ENCODE measurements at regions not wholly inside any gene's neighbourhood (a gene's known extent, or its start where the extent isn't known, plus 50 kb on each side); places are given as distances from the start of the nearest gene placed in this dataset.

GRCh38 chr12:124386661-124387527 lies 92.0 kb downstream of the RFLNA start:
- Histone ChIP-seq H2BK120ac (ENCODE audit: low read depth, low read length) (peak overlapping the region; percentile 90), H2AFZ (replicated peaks; ENCODE audit: low read length, poor library complexity) (peak overlapping the region; percentile 29), H3K27me3 (ENCODE audit: control insufficient read depth, insufficient read depth, low read length) (no peaks in the 10 kb centered on the region), H2BK15ac (ENCODE audit: low read depth, low read length) (0 out of 3 replicates have a peak overlapping the region, but pooled peaks have one; percentile 53), H3K23ac (ENCODE audit: low read depth, low read length) (peak overlapping the region; percentile 22; the same call in 1 of the 2 replicates), H3K27ac (ENCODE audit: insufficient read depth, low read length) (peak overlapping the region; percentile 98), H4K8ac (ENCODE audit: low read depth in 2 of 2, low read length in 2 of 2) (peak overlapping the region; percentile 19 to 66; a peak in 2 of 4 replicates), H3K18ac (ENCODE audit: low read depth, low read length) (no peak overlapping the region), H4K20me1 (ENCODE audit: insufficient read depth, low read length) (peaks cover 37% of the 10 kb centered on the region), H2BK5ac (ENCODE audit: low read depth, low read length, poor library complexity, severe bottlenecking) (peak overlapping the region; percentile 98), H2AK5ac (ENCODE audit: low read depth, low read length) (peak overlapping the region; percentile 95), H3K4me2 (ENCODE audit: low read depth, low read length) (peak overlapping the region; percentile 97), H3K79me1 (ENCODE audit: low read depth in 1 of 2, low read length in 2 of 2) (peaks cover 21 to 67% of the 10 kb centered on the region in 2 experiments), H3K36me3 (ENCODE audit: control insufficient read depth, insufficient read depth, low read length) (peaks cover 30% of the 10 kb centered on the region), H3K4me1 (ENCODE audit: control insufficient read depth, insufficient read depth, low read length) (peaks cover 52% of the 10 kb centered on the region), H4K5ac (ENCODE audit: low read depth, low read length) (no peak overlapping the region), H3K9me3 (ENCODE audit: control insufficient read depth, insufficient read depth, low read length) (no peaks in the 10 kb centered on the region), H3K4ac (ENCODE audit: low read depth, low read length) (peak overlapping the region; percentile 96), H2AK9ac (replicated peaks; ENCODE audit: low read depth, low read length, poor library complexity) (peak overlapping the region; percentile 90), H3K9me1 (ENCODE audit: insufficient read depth, low read length) (peaks cover 20% of the 10 kb centered on the region; the same call in 1 of the 2 replicates), H3K9ac (ENCODE audit: low read depth, low read length) (peak overlapping the region; percentile 97; the same call in 1 of the 2 replicates), H3K14ac (replicated peaks; ENCODE audit: low read depth, low read length) (peak overlapping the region; percentile 60), H2BK20ac (ENCODE audit: low read depth, low read length) (peak overlapping the region; percentile 69), H4K91ac (ENCODE audit: insufficient read depth, low read depth, low read length) (peak overlapping the region; percentile 84), H3K4me3 (ENCODE audit: insufficient read depth, low read depth, low read length) (peak overlapping the region; percentile 97), H3K56ac (ENCODE audit: extremely low read depth, insufficient read depth, low read length) (no peak overlapping the region)
- ChIA-PET CTCF (no interaction called here), POLR2A (ENCODE audit: unreplicated experiment) (interaction anchor here (0.7 to 1.2 kb wide), 2 partner anchors 17 to 33 kb away, joined by 3 read pairs; no protein-coding TSS in a partner anchor)
- ATAC-seq (ENCODE audit: low read depth): no peak
- intact Hi-C loops (cut with micrococcal nuclease): loop anchor here (5.0 to 10.0 kb wide), 5 partner anchors 110 to 518 kb away; partner anchors contain the start of gene NCOR2
- BruUV-seq (replicated peaks): no TSS peak
- dilution Hi-C loops (cut with HindIII; ENCODE audit: low sequenced_read_pairs, unreplicated experiment): no loop called here
- in situ Hi-C loops (cut with MboI; ENCODE audit: low sequenced_read_pairs): loop anchor here (10.0 kb wide), 1 partner anchor 178 kb away; the partner anchor contains the start of gene NCOR2
- DNase-seq: no peak
- 50% methylated on average over 7 of the region's 23 CpGs; no CpG with 5 or more reads in 1 of the 2 experiments for WGBS, 2 experiments (ENCODE audit: extremely low coverage in 2 of 2, insufficient read length in 1 of 2)
- no peak for TF ChIP-seq NFE2L2 (IDR thresholded peaks at IDR 0.05; ENCODE audit: low read depth, low read length)
- no peak for TF ChIP-seq FOS (IDR thresholded peaks at IDR 0.05; ENCODE audit: low read depth, low read length)
- no peak for TF ChIP-seq CTCF (conservative IDR thresholded peaks at IDR 0.05; ENCODE audit: low read depth, low read length)
- TF ChIP-seq CHD1 (IDR thresholded peaks at IDR 0.05; ENCODE audit: low read depth, low read length): no peak
- no peak for TF ChIP-seq SMC3 (IDR thresholded peaks at IDR 0.05; ENCODE audit: low read depth, low read length)
- TF ChIP-seq MAZ (IDR thresholded peaks at IDR 0.05; ENCODE audit: borderline replicate concordance, low read depth, low read length): no peak
- no peak for TF ChIP-seq RCOR1 (IDR thresholded peaks at IDR 0.05; ENCODE audit: insufficient replicate concordance, low read length)
- TF ChIP-seq BHLHE40 (IDR thresholded peaks at IDR 0.05; ENCODE audit: low read depth, low read length): no peak
- no peak for TF ChIP-seq MAFK (IDR thresholded peaks at IDR 0.05; ENCODE audit: low read depth, low read length)
- TF ChIP-seq MXI1 (IDR thresholded peaks at IDR 0.05; ENCODE audit: borderline replicate concordance, low read depth, low read length): no peak
- TF ChIP-seq ELK1 (IDR thresholded peaks at IDR 0.05; ENCODE audit: borderline replicate concordance, low read depth, low read length): no peak
- TF ChIP-seq POLR2A (IDR thresholded peaks at IDR 0.05; ENCODE audit: low read depth, low read length): no peak

All from IMR-90 (cell line).